ENCODE measurements at regions not wholly inside any gene's neighbourhood (a gene's known extent, or its start where the extent isn't known, plus 50 kb on each side); places are given as distances from the start of the nearest gene placed in this dataset.
A peak's percentile ranks its signal among the peaks of the same experiment; 100 is the strongest.

DNA sequence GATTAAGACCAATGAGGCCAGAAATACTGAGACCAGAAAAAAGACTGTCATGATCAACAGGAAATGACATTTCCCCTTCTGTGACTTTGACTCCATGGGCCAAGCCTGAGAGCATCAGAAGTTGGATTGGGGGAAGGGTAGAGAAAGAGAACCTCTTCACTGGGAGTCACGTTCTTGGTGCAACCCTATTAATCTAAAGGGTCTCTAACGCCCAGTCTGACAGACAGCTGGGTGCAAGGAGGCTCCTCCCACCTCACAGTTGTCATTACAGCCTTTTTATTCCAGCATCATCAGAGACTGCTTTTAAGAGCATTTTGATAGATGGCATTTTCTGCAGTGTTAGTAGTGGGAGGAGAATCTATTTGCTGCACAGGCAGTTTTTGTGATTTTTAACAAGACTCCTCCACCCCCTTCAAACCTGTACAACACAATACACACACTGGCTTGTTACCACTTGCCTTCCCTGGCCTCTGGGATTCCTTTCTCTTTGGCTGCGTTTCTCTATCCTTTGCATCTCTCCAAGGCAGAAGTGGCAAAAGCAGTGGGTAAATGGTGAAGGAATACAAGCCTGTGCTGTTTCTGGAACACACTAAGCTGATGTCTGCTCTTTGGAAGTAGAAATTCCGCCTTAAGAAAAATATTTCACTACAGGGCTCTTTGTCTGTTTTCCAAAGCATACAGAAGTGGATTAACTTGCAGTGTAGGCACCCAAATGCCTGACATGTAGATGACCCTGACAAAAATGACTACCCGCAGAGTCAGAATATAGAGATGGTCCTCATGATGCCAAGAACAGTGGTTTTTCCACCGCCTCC, 310.4 kb upstream of the ZNF608 start:
- H3K9me3 Mint-ChIP-seq, result no peaks in the 10 kb centered on the region
- Histone ChIP-seq H3K27me3 (ENCODE audit: control insufficient read depth, insufficient read depth, low read length, poor library complexity, severe bottlenecking) (no peaks in the 10 kb centered on the region), H3K27ac (ENCODE audit: low read depth, low read length) (peak overlapping the region; percentile 75), H3K36me3 (ENCODE audit: control insufficient read depth, insufficient read depth, low read length) (no peaks in the 10 kb centered on the region), H3K9ac (ENCODE audit: extremely low read depth, low read length, poor library complexity, severe bottlenecking) (no peak overlapping the region), H3K9me3 (ENCODE audit: control insufficient read depth, low read length) (no peaks in the 10 kb centered on the region), H3K4me3 (ENCODE audit: low read length) (no peak overlapping the region), H3K4me1 (ENCODE audit: control insufficient read depth, insufficient read depth, low read length) (peaks cover 14% of the 10 kb centered on the region)
- H3K4me3 Mint-ChIP-seq, result no peak overlapping the region
- no peaks in the 10 kb centered on the region for H3K27me3 Mint-ChIP-seq (ENCODE audit: insufficient read depth)
- H3K36me3 Mint-ChIP-seq (ENCODE audit: low read depth), result no peaks in the 10 kb centered on the region
- peaks cover 36% of the 10 kb centered on the region for H3K4me1 Mint-ChIP-seq
- TF ChIP-seq, protein P1, sequence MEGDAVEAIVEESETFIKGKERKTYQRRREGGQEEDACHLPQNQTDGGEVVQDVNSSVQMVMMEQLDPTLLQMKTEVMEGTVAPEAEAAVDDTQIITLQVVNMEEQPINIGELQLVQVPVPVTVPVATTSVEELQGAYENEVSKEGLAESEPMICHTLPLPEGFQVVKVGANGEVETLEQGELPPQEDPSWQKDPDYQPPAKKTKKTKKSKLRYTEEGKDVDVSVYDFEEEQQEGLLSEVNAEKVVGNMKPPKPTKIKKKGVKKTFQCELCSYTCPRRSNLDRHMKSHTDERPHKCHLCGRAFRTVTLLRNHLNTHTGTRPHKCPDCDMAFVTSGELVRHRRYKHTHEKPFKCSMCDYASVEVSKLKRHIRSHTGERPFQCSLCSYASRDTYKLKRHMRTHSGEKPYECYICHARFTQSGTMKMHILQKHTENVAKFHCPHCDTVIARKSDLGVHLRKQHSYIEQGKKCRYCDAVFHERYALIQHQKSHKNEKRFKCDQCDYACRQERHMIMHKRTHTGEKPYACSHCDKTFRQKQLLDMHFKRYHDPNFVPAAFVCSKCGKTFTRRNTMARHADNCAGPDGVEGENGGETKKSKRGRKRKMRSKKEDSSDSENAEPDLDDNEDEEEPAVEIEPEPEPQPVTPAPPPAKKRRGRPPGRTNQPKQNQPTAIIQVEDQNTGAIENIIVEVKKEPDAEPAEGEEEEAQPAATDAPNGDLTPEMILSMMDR (conservative IDR thresholded peaks at IDR 0.05), result no peak
- no peak for DNase-seq
- 86 to 100% methylated on average over 2 to 6 of the region's 6 CpGs for WGBS, 2 experiments (ENCODE audit: insufficient coverage in 1 of 2, insufficient read length in 1 of 2)
- H3K27ac Mint-ChIP-seq, result no peak overlapping the region

- H3K4me1 ChIP-seq (ENCODE audit: control insufficient read depth, insufficient read depth, low read length), result peaks cover 14% of the 10 kb centered on the region
- TF ChIP-seq, protein P1 (conservative IDR thresholded peaks at IDR 0.05), result no peak
- Mint-ChIP-seq H3K9me3 (no peaks in the 10 kb centered on the region), H3K36me3 (ENCODE audit: low read depth) (no peaks in the 10 kb centered on the region), H3K4me3 (no peak overlapping the region), H3K4me1 (peaks cover 30% of the 10 kb centered on the region), H3K27me3 (ENCODE audit: insufficient read depth) (no peaks in the 10 kb centered on the region), H3K27ac (no peak overlapping the region)
- H3K4me3 ChIP-seq (ENCODE audit: low read length), result no peak overlapping the region
- DNase-seq, result no peak
- H3K9me3 ChIP-seq (ENCODE audit: control insufficient read depth, low read length), result no peaks in the 10 kb centered on the region
- H3K9ac ChIP-seq (ENCODE audit: extremely low read depth, low read length, poor library complexity, severe bottlenecking), result no peak overlapping the region
- no peaks in the 10 kb centered on the region for H3K36me3 ChIP-seq (ENCODE audit: control insufficient read depth, insufficient read depth, low read length)
- WGBS, 2 experiments (ENCODE audit: insufficient coverage in 1 of 2, insufficient read length in 1 of 2), result 76 to 77% methylated on average over 5 to 9 of the region's 9 CpGs
- no peaks in the 10 kb centered on the region for H3K27me3 ChIP-seq (ENCODE audit: control insufficient read depth, insufficient read depth, low read length, poor library complexity, severe bottlenecking)
- H3K27ac ChIP-seq (ENCODE audit: low read depth, low read length), result peak overlapping the region; percentile 81
Measured at GRCh38 chr5:125057912-125058826, 311.7 kb upstream of the ZNF608 start.

- no peak overlapping the region for H3K27ac Mint-ChIP-seq
- H3K9ac ChIP-seq (ENCODE audit: extremely low read depth, low read length, poor library complexity, severe bottlenecking), result no peak overlapping the region
- peak overlapping the region; percentile 81 for H3K27ac ChIP-seq (ENCODE audit: low read depth, low read length)
- no peaks in the 10 kb centered on the region for H3K36me3 ChIP-seq (ENCODE audit: control insufficient read depth, insufficient read depth, low read length)
- no peak overlapping the region for H3K4me3 Mint-ChIP-seq
- H3K27me3 ChIP-seq (ENCODE audit: control insufficient read depth, insufficient read depth, low read length, poor library complexity, severe bottlenecking), result no peaks in the 10 kb centered on the region
- WGBS, 2 experiments (ENCODE audit: insufficient coverage in 1 of 2, insufficient read length in 1 of 2), result 21 to 62% methylated on average over 2 to 4 of the region's 4 CpGs
- peaks cover 28% of the 10 kb centered on the region for H3K4me1 Mint-ChIP-seq
- H3K36me3 Mint-ChIP-seq (ENCODE audit: low read depth), result no peaks in the 10 kb centered on the region
- no peaks in the 10 kb centered on the region for H3K9me3 ChIP-seq (ENCODE audit: control insufficient read depth, low read length)
- H3K9me3 Mint-ChIP-seq, result no peaks in the 10 kb centered on the region
- no peaks in the 10 kb centered on the region for H3K27me3 Mint-ChIP-seq (ENCODE audit: insufficient read depth)
- no peak for DNase-seq
- H3K4me3 ChIP-seq (ENCODE audit: low read length), result no peak overlapping the region
- H3K4me1 ChIP-seq (ENCODE audit: control insufficient read depth, insufficient read depth, low read length), result peaks cover 14% of the 10 kb centered on the region
- TF ChIP-seq, protein P1 (conservative IDR thresholded peaks at IDR 0.05), result no peak
Measured at GRCh38 chr5:125059255-125060002, 313.0 kb upstream of the ZNF608 start.
